AG04450 (cell line): ENCODE measurements at regions not wholly inside any gene's neighbourhood (a gene's known extent, or its start where the extent isn't known, plus 50 kb on each side); places are given as distances from the start of the nearest gene placed in this dataset.
"Not testable (repeated sequence)": the region's sequence is repeated elsewhere in the genome, so short reads cannot be mapped to it uniquely, and the experiment has no call there.

Source experiments
- CTCF ChIA-PET: fragments of 300-600, 350-600 bp; formaldehyde crosslinking; extraction: SDS; loops from one replicate; lab custom pipeline; 2022; ENCODE audit warnings: antibody characterized with exemption, inconsistent platforms; lab: Charles Lee
- POLR2A ChIA-PET: fragments of 350-600 bp; formaldehyde crosslinking; extraction: SDS; loops from one replicate; lab custom pipeline; 2021; ENCODE audit warnings: antibody characterized with exemption, inconsistent platforms; lab: Yijun Ruan, JAX
- DNase-seq: peaks from one replicate; pipeline ENCODE4 v3.0.0-alpha.2; 2011; ENCODE audit warnings: low read depth, low spot score
- H3K27ac ChIP-seq: one replicate; pipeline ENCODE4 v1.5.1; 2012; ENCODE audit warnings: low read depth, low read length, control low read depth
- H3K27me3 ChIP-seq: one replicate; pipeline ENCODE4 v1.6.0; 2012; ENCODE audit warnings: low read length; ENCODE audit not compliant: control insufficient read depth, insufficient read depth
- H3K4me3 ChIP-seq: 2 replicates; pipeline ENCODE4 v1.5.1; 2011; ENCODE audit warnings: mild to moderate bottlenecking, low read depth, low read length, control low read depth
- H3K9me3 ChIP-seq: 2 replicates; pipeline ENCODE4 v1.5.1; 2012; ENCODE audit warnings: low read length; ENCODE audit not compliant: control insufficient read depth, insufficient read depth
- TF ChIP-seq, protein P1 (sequence below): IDR thresholded peaks from 2 replicates; pipeline ENCODE4 v1.5.1; 2011; ENCODE audit warnings: low read depth, low read length, control low read depth, inconsistent platforms

DNA sequence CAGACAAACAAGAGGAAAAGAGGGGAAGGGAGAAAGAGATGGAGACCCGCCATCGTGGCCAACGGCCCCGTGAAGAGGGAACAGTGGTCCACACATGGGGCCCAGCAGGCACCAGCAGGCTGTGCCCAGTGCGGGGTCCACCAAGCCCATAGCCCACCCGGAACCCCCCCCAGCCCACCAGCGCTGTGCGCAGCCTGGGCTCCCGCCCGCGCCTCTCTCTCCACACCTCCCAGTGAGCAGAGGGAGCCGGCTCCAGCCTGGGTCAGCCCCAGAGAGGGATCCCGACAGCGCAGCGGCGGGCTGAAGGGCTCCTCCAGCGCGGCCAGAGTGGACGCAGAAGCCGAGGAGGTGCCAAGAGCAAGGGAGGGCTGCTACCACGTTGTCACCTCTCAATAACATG lies 105.0 kb upstream of the TMTC1 start:
- ChIA-PET POLR2A (no interaction called here), CTCF (interaction anchor here (1.1 kb wide), 1 partner anchor 29 kb away, joined by 3 read pairs; no protein-coding TSS in a partner anchor)
- DNase-seq, result no peak
- Histone ChIP-seq H3K9me3 (peaks cover 6% of the 10 kb centered on the region; the same call in 1 of the 2 replicates), H3K27me3 (no peaks in the 10 kb centered on the region), H3K27ac (no peak overlapping the region), H3K4me3 (no peak overlapping the region)
- TF ChIP-seq, protein P1, sequence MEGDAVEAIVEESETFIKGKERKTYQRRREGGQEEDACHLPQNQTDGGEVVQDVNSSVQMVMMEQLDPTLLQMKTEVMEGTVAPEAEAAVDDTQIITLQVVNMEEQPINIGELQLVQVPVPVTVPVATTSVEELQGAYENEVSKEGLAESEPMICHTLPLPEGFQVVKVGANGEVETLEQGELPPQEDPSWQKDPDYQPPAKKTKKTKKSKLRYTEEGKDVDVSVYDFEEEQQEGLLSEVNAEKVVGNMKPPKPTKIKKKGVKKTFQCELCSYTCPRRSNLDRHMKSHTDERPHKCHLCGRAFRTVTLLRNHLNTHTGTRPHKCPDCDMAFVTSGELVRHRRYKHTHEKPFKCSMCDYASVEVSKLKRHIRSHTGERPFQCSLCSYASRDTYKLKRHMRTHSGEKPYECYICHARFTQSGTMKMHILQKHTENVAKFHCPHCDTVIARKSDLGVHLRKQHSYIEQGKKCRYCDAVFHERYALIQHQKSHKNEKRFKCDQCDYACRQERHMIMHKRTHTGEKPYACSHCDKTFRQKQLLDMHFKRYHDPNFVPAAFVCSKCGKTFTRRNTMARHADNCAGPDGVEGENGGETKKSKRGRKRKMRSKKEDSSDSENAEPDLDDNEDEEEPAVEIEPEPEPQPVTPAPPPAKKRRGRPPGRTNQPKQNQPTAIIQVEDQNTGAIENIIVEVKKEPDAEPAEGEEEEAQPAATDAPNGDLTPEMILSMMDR, result no peak

DNA sequence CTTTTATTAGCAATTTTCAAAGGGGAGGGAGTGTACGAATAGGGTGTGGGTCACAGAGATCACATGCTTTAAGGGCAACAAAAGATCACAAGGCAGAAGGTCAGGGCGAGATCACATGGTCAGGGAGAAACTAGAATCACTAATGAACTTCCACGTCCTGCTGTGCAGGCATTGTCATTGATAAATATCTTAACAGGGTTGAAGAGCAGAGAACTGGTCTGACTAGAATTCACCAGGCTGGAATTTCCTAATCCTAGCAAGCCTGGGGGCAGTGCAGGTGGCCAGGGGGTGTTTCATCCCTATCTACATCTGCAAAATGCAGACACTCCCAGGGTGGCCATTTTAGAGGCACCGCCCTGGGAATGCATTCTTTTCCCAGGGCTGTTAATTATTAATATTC lies 101.2 kb upstream of the TMTC1 start:
- CTCF ChIA-PET, DNase-seq, H3K4me3 ChIP-seq, POLR2A ChIA-PET, H3K27me3 ChIP-seq, H3K9me3 ChIP-seq, H3K27ac ChIP-seq: not testable (repeated sequence)

DNA sequence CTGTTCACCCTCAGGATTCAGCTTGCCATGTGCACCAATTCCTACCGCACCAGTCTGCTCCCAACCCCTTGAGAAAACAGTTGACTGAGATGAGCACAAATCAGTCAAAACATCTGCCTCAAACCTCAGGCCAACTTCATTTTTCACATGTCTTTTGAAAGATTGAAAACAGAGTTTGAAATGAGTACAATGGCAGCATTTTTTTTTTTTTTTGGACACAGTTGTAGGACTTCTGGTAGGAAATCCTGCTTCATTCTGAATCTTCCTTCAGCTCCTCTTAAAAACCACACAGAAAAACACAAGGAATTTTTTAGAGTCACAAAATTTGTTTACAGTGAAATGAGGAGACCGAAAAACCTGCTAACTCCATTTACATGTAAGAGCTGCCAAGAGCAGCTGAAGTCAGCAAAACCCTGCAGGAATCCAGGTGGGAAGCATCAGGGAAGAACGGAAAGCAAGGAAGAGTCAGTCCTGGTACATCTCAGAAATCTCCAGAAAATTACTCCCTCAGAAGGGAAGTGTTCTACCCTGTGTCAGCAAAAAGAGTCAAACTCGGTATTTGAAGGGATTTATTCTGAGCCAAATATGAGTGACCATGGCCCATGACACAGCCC lies 100.3 kb upstream of the TMTC1 start:
- ChIA-PET POLR2A (no interaction called here), CTCF (no interaction called here)
- TF ChIP-seq, protein P1, result no peak
- Histone ChIP-seq H3K27ac (no peak overlapping the region), H3K9me3 (peaks cover 6% of the 10 kb centered on the region; the same call in 1 of the 2 replicates), H3K4me3 (no peak overlapping the region), H3K27me3 (peaks cover 2% of the 10 kb centered on the region)
- no peak for DNase-seq

DNA sequence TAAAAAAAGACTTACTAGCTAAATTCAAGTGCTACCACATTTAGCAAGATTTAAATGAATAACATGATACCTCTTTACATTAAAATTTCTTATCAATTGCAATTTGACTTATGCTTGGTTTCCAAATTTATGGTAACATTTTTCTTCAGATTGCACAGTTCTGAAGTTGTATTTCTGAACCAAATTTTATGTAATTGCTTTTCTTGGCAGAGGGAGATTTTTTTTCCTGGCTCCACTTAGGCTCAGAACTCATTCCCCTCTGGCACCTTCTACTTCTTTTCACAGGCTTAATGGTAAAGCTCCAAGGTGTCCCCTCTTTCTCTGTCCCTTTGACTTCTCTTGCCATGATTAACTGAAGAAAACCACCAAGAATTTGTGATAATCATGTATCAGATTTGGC lies 99.8 kb upstream of the TMTC1 start:
- Histone ChIP-seq H3K4me3 (no peak overlapping the region), H3K27ac (no peak overlapping the region), H3K9me3 (peaks cover under 1% of the 10 kb centered on the region; the same call in 1 of the 2 replicates), H3K27me3 (peaks cover 2% of the 10 kb centered on the region)
- CTCF ChIA-PET, result no interaction called here
- TF ChIP-seq, protein P1, result no peak
- POLR2A ChIA-PET, result no interaction called here
- no peak for DNase-seq

DNA sequence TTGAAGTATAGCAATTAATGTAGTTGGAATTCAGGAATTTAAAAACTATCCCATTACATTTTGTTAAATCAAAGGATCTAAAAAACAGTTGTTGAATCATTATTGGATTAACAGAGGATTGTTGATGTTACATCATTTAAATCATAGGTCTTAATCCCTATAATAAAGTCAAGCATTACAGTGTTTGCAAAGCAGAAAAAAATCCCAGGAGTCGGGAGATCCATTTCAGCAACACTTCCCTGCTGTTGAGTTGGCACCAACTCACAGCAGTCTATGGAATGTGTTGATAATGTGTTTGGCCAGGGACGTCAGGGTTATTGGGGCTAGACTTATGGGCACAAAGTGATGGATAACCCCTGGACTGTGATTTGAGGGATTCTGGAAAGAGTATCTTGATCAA lies 99.1 kb upstream of the TMTC1 start:
- Histone ChIP-seq H3K4me3 (no peak overlapping the region), H3K27ac (no peak overlapping the region), H3K9me3 (no peaks in the 10 kb centered on the region), H3K27me3 (peaks cover 2% of the 10 kb centered on the region)
- TF ChIP-seq, protein P1, result no peak
- DNase-seq, result no peak
- POLR2A ChIA-PET, result no interaction called here
- CTCF ChIA-PET, result no interaction called here
